OCI-LY1 (cell line): ENCODE measurements at regions not wholly inside any gene's neighbourhood (a gene's known extent, or its start where the extent isn't known, plus 50 kb on each side); places are given as distances from the start of the nearest gene placed in this dataset.

Experiments used
- EZH2 ChIP-seq: fragments of 200-600 bp; sonication (generic), shearing (Covaris generic); IDR thresholded peaks from 2 replicates; pipeline ENCODE4 v1.8.0; 2017; ENCODE audit warnings: borderline replicate concordance, mixed run types, mild to moderate bottlenecking, antibody characterized with exemption, low read length, moderate library complexity, mixed read lengths
- TF ChIP-seq, protein P1 (sequence below): fragments of 200-600 bp; sonication (generic), shearing (Covaris generic); IDR thresholded peaks from 2 replicates; pipeline ENCODE4 v1.5.1; 2017; ENCODE audit warnings: mild to moderate bottlenecking, antibody characterized with exemption, low read length, moderate library complexity, mixed read lengths

DNA sequence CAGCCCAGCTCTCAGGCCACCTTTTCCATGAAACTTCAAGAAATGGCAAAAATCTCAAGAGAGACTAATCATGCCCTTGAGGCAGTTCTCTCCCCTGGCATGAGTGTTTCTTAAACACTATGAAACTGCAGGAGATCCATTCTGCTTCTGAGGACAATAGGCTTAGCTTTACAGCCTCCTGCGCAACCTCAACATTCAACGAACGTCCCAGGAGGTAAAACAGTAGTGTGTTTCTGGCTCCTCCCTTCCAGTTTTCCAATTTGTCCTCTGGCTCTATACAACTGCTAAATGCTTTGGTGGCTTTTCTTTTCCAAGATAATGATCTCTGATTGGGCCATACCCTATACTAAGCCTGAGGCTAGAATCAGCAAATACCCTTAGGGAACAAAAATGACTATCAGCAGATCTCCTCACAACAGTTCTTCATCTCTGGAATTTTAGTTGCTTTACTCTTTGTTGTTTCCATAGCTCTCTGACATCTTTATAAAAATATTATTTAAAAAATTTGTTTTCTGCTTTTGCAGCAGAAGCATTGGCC, 87.0 kb upstream of the FAT1 start:
- TF ChIP-seq, protein P1, sequence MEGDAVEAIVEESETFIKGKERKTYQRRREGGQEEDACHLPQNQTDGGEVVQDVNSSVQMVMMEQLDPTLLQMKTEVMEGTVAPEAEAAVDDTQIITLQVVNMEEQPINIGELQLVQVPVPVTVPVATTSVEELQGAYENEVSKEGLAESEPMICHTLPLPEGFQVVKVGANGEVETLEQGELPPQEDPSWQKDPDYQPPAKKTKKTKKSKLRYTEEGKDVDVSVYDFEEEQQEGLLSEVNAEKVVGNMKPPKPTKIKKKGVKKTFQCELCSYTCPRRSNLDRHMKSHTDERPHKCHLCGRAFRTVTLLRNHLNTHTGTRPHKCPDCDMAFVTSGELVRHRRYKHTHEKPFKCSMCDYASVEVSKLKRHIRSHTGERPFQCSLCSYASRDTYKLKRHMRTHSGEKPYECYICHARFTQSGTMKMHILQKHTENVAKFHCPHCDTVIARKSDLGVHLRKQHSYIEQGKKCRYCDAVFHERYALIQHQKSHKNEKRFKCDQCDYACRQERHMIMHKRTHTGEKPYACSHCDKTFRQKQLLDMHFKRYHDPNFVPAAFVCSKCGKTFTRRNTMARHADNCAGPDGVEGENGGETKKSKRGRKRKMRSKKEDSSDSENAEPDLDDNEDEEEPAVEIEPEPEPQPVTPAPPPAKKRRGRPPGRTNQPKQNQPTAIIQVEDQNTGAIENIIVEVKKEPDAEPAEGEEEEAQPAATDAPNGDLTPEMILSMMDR = no peak
- no peak for TF ChIP-seq EZH2
